Neuronal stem cell (in vitro differentiated cells): ENCODE measurements at regions not wholly inside any gene's neighbourhood (a gene's known extent, or its start where the extent isn't known, plus 50 kb on each side); places are given as distances from the start of the nearest gene placed in this dataset.

Experiments used
- DNase-seq: peaks from one replicate; pipeline ENCODE4 v3.0.0-alpha.2; 2013; ENCODE audit warnings: low spot score
- H2AFZ ChIP-seq: one replicate; pipeline ENCODE4 v1.6.1; 2013; ENCODE audit warnings: mild to moderate bottlenecking, low read length, inconsistent platforms
- H2AK5ac ChIP-seq: 2 replicates; pipeline ENCODE4 v1.6.1; 2013; ENCODE audit warnings: low read depth, mild to moderate bottlenecking, inconsistent platforms, low read length, moderate library complexity, mixed read lengths
- H2BK120ac ChIP-seq: 2 replicates; pipeline ENCODE4 v1.6.1; 2013; ENCODE audit warnings: low read depth, mild to moderate bottlenecking, inconsistent platforms, low read length, moderate library complexity, mixed read lengths
- H2BK12ac ChIP-seq: one replicate; pipeline ENCODE4 v1.6.1; 2013; ENCODE audit warnings: low read length, inconsistent platforms
- H2BK15ac ChIP-seq: 2 replicates; pipeline ENCODE4 v1.6.1; 2013; ENCODE audit warnings: mild to moderate bottlenecking, low read length, inconsistent platforms, mixed read lengths
- H2BK5ac ChIP-seq: one replicate; pipeline ENCODE4 v1.6.1; 2013; ENCODE audit warnings: inconsistent platforms, mild to moderate bottlenecking, low read length, moderate library complexity
- H3K14ac ChIP-seq: one replicate; pipeline ENCODE4 v1.6.1; 2013; ENCODE audit warnings: low read length, inconsistent platforms
- H3K18ac ChIP-seq: 2 replicates; pipeline ENCODE4 v1.6.1; 2013; ENCODE audit warnings: low read length, inconsistent platforms
- H3K23ac ChIP-seq: 2 replicates; pipeline ENCODE4 v1.6.1; 2013; ENCODE audit warnings: low read depth, mild to moderate bottlenecking, mixed read lengths, low read length, inconsistent platforms; ENCODE audit not compliant: poor library complexity
- H3K27ac ChIP-seq: replicated peaks from 3 replicates; pipeline ENCODE4 v1.5.1; 2013; ENCODE audit warnings: low read length, inconsistent platforms
- H3K27me3 ChIP-seq, 3 experiments: 2 replicates each; pipeline ENCODE4 v1.6.1; 2013; ENCODE audit warnings: low read length in 3 of 3, mild to moderate bottlenecking in 2 of 3, inconsistent platforms in 1 of 3, low read depth in 1 of 3, mixed read lengths in 1 of 3, moderate library complexity in 1 of 3; ENCODE audit not compliant: control insufficient read depth in 3 of 3, insufficient read depth in 3 of 3
- H3K36me3 ChIP-seq, 2 donors: replicated peaks in 1 of 2; 2 replicates each; pipeline ENCODE4 v1.6.1; 2013; ENCODE audit warnings: low read length in 2 of 2; ENCODE audit not compliant: control insufficient read depth in 2 of 2, insufficient read depth in 2 of 2
- H3K4ac ChIP-seq: 2 replicates; pipeline ENCODE4 v1.6.1; 2013; ENCODE audit warnings: inconsistent platforms, mild to moderate bottlenecking, low read length, moderate library complexity
- H3K4me1 ChIP-seq, 2 donors: 1 replicate in 1 of 2; 2 replicates in 1 of 2; pipeline ENCODE4 v1.6.1; 2013; ENCODE audit warnings: low read length in 2 of 2, low read depth in 1 of 2; ENCODE audit not compliant: control insufficient read depth in 2 of 2, insufficient read depth in 1 of 2
- H3K4me2 ChIP-seq: one replicate; pipeline ENCODE4 v1.6.1; 2013; ENCODE audit warnings: mild to moderate bottlenecking, low read length, inconsistent platforms; ENCODE audit not compliant: insufficient read depth, poor library complexity, severe bottlenecking
- H3K4me3 ChIP-seq, 2 donors: 2 replicates each; pipeline ENCODE4 v1.5.1; 2013; ENCODE audit warnings: low read length in 2 of 2, mild to moderate bottlenecking in 2 of 2, inconsistent platforms in 1 of 2, moderate library complexity in 1 of 2
- H3K79me1 ChIP-seq: one replicate; pipeline ENCODE4 v1.6.1; 2013; ENCODE audit warnings: low read depth, mild to moderate bottlenecking, inconsistent platforms, low read length, moderate library complexity
- H3K9ac ChIP-seq: one replicate; pipeline ENCODE4 v1.6.1; 2013; ENCODE audit warnings: mild to moderate bottlenecking, low read depth, low read length, inconsistent platforms; ENCODE audit not compliant: poor library complexity
- H3K9me3 ChIP-seq, 2 donors: replicated peaks in 1 of 2; 2 replicates each; pipeline versions ENCODE3 to v1.6.1; 2013; ENCODE audit warnings: low read length in 2 of 2, mild to moderate bottlenecking in 2 of 2, inconsistent platforms in 1 of 2, low read depth in 1 of 2, mixed read lengths in 1 of 2, moderate library complexity in 1 of 2; ENCODE audit not compliant: control insufficient read depth in 2 of 2, insufficient read depth in 1 of 2
- H4K8ac ChIP-seq: one replicate; pipeline ENCODE4 v1.6.1; 2013; ENCODE audit warnings: low read depth, mild to moderate bottlenecking, inconsistent platforms, low read length, moderate library complexity
- H4K91ac ChIP-seq: one replicate; pipeline ENCODE4 v1.6.1; 2013; ENCODE audit warnings: low read length, low read depth, mild to moderate bottlenecking, inconsistent platforms; ENCODE audit not compliant: poor library complexity
- WGBS, 2 donors: extraction: QIAGEN DNeasy Blood & Tissue Kit; methylation state at CpG; one replicate each; pipeline ENCODE4 v1.1.7; 2013; ENCODE audit warnings: missing lambda C conversion rate in 2 of 2, mixed read lengths in 1 of 2; ENCODE audit not compliant: insufficient read length in 2 of 2, insufficient replicate concordance in 1 of 2; ENCODE audit errors: extremely low coverage in 2 of 2; 5-methylcytosine and 5-hydroxymethylcytosine counted together

GRCh38 chr5:143882520-143882919 lies 70.6 kb downstream of the HMHB1 start:
- Histone ChIP-seq H2BK120ac (no peak overlapping the region), H4K8ac (no peak overlapping the region), H3K36me3 (no peaks in the 10 kb centered on the region), H3K4me1 (peaks cover 0 to 4% of the 10 kb centered on the region in 2 donors), H3K18ac (no peak overlapping the region), H3K14ac (no peak overlapping the region), H3K9me3 (peaks cover 0 to 2% of the 10 kb centered on the region in 2 donors), H2BK5ac (no peak overlapping the region), H3K4ac (no peak overlapping the region), H2AK5ac (no peak overlapping the region), H3K4me2 (no peak overlapping the region), H3K79me1 (no peaks in the 10 kb centered on the region), H4K91ac (no peak overlapping the region), H3K23ac (no peak overlapping the region), H3K9ac (no peak overlapping the region), H2BK15ac (no peak overlapping the region), H3K27ac (no peak overlapping the region), H2BK12ac (no peak overlapping the region), H3K27me3 (no peaks in the 10 kb centered on the region), H2AFZ (no peak overlapping the region), H3K4me3 (no peak overlapping the region)
- no CpG with 5 or more reads among the region's 5 CpGs for WGBS, 2 donors
- DNase-seq = no peak

GRCh38 chr5:143886096-143886495 lies 74.1 kb downstream of the HMHB1 start:
- H4K8ac ChIP-seq = no peak overlapping the region
- no peak for DNase-seq
- no peaks in the 10 kb centered on the region for H3K9me3 ChIP-seq
- no peaks in the 10 kb centered on the region for H3K36me3 ChIP-seq
- H3K27ac ChIP-seq = no peak overlapping the region
- H2BK5ac ChIP-seq = no peak overlapping the region
- WGBS, 2 donors = no CpG with 5 or more reads among the region's 3 CpGs
- no peak overlapping the region for H4K91ac ChIP-seq
- H2AFZ ChIP-seq = no peak overlapping the region
- no peaks in the 10 kb centered on the region for H3K27me3 ChIP-seq
- H3K4me2 ChIP-seq = no peak overlapping the region
- H3K79me1 ChIP-seq = no peaks in the 10 kb centered on the region
- H3K4me1 ChIP-seq = peaks cover 0 to 9% of the 10 kb centered on the region in 2 donors
- no peak overlapping the region for H2BK15ac ChIP-seq
- no peak overlapping the region for H2AK5ac ChIP-seq
- H3K23ac ChIP-seq = no peak overlapping the region
- H2BK120ac ChIP-seq = no peak overlapping the region
- H3K18ac ChIP-seq = no peak overlapping the region
- H2BK12ac ChIP-seq = no peak overlapping the region
- no peak overlapping the region for H3K9ac ChIP-seq
- H3K4ac ChIP-seq = no peak overlapping the region
- H3K14ac ChIP-seq = no peak overlapping the region
- no peak overlapping the region for H3K4me3 ChIP-seq

- no peak for DNase-seq
- no peak overlapping the region for H2BK12ac ChIP-seq
- no peak overlapping the region for H3K4me3 ChIP-seq
- H3K4me1 ChIP-seq = peaks cover 2 to 9% of the 10 kb centered on the region in 2 donors
- H3K27ac ChIP-seq = no peak overlapping the region
- no peak overlapping the region for H2AK5ac ChIP-seq
- no peaks in the 10 kb centered on the region for H3K27me3 ChIP-seq
- H3K14ac ChIP-seq = no peak overlapping the region
- WGBS, 2 donors = no CpG with 5 or more reads among the region's 6 CpGs
- H3K23ac ChIP-seq = no peak overlapping the region
- no peaks in the 10 kb centered on the region for H3K79me1 ChIP-seq
- H3K4me2 ChIP-seq = no peak overlapping the region
- H2BK120ac ChIP-seq = no peak overlapping the region
- H4K8ac ChIP-seq = no peak overlapping the region
- no peak overlapping the region for H2BK15ac ChIP-seq
- no peak overlapping the region for H3K9ac ChIP-seq
- H3K18ac ChIP-seq = no peak overlapping the region
- no peak overlapping the region for H4K91ac ChIP-seq
- H3K4ac ChIP-seq = no peak overlapping the region
- peak overlapping the region; percentile 17 for H2AFZ ChIP-seq
- no peaks in the 10 kb centered on the region for H3K9me3 ChIP-seq
- no peaks in the 10 kb centered on the region for H3K36me3 ChIP-seq
- H2BK5ac ChIP-seq = no peak overlapping the region
Measured at GRCh38 chr5:143886651-143887638, 75.0 kb downstream of the HMHB1 start.

GRCh38 chr5:143887903-143888665 lies 76.1 kb downstream of the HMHB1 start:
- no peak overlapping the region for H4K8ac ChIP-seq
- no peaks in the 10 kb centered on the region for H3K36me3 ChIP-seq
- H2AFZ ChIP-seq = peak overlapping the region; percentile 63
- no peaks in the 10 kb centered on the region for H3K27me3 ChIP-seq
- H3K23ac ChIP-seq = no peak overlapping the region
- H3K9me3 ChIP-seq = no peaks in the 10 kb centered on the region
- no peak overlapping the region for H3K9ac ChIP-seq
- no peak overlapping the region for H2BK12ac ChIP-seq
- H3K4me2 ChIP-seq = no peak overlapping the region
- no peak overlapping the region for H2BK5ac ChIP-seq
- WGBS, 2 donors = no CpG with 5 or more reads among the region's 5 CpGs
- no peak for DNase-seq
- H2BK120ac ChIP-seq = no peak overlapping the region
- no peak overlapping the region for H3K27ac ChIP-seq
- no peak overlapping the region for H3K18ac ChIP-seq
- no peak overlapping the region for H3K4me3 ChIP-seq
- no peak overlapping the region for H3K4ac ChIP-seq
- no peak overlapping the region for H2BK15ac ChIP-seq
- H3K4me1 ChIP-seq = peaks cover 2 to 9% of the 10 kb centered on the region in 2 donors
- H3K14ac ChIP-seq = no peak overlapping the region
- no peak overlapping the region for H2AK5ac ChIP-seq
- no peak overlapping the region for H4K91ac ChIP-seq
- H3K79me1 ChIP-seq = no peaks in the 10 kb centered on the region
